Myocyte (in vitro differentiated cells): ENCODE measurements at regions not wholly inside any gene's neighbourhood (a gene's known extent, or its start where the extent isn't known, plus 50 kb on each side); places are given as distances from the start of the nearest gene placed in this dataset.
"Not testable (repeated sequence)": the region's sequence is repeated elsewhere in the genome, so short reads cannot be mapped to it uniquely, and the experiment has no call there.

Source experiments
- DNase-seq: peaks from one replicate; pipeline ENCODE4 v3.0.0-alpha.2; 2012; ENCODE audit warnings: low read depth

GRCh38 chr3:81869382-81869781 is 107.9 kb upstream of the GBE1 start:
- no peak for DNase-seq

- no peak for DNase-seq
These were observed 107.2 kb upstream of the GBE1 start for GRCh38 chr3:81868597-81868996.

GRCh38 chr3:81867875-81868274 is 106.4 kb upstream of the GBE1 start:
- no peak for DNase-seq

- DNase-seq = not testable (repeated sequence)
These were observed 103.7 kb upstream of the GBE1 start for GRCh38 chr3:81865164-81865563.

- DNase-seq = no peak
These were observed 102.8 kb upstream of the GBE1 start for GRCh38 chr3:81864272-81864671.

GRCh38 chr3:81863756-81864155 is 102.3 kb upstream of the GBE1 start:
- DNase-seq = no peak

GRCh38 chr3:81861593-81861992 is 100.1 kb upstream of the GBE1 start:
- DNase-seq = no peak

GRCh38 chr3:81859524-81859923 is 98.1 kb upstream of the GBE1 start:
- no peak for DNase-seq

- DNase-seq = no peak
These were observed 92.0 kb upstream of the GBE1 start for GRCh38 chr3:81853431-81853830.

DNA sequence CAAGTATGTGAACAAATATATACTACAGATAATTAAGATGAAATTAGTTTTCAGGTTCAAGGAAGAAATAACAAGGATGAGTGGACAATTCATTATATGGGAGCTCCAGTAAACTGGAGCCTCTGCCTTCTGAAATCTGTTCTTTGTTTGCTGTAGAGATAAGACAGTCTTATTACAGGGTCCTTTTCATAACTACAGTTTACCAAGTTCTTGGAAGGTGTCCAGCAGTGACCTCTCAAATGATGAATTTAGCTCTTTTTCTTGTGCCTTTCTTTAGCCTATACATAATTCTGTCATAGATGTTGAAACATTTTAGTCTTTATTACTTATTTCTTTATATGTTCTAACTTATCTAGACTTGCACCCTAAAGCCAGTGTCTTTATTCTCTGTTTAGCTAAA is 89.7 kb upstream of the GBE1 start:
- no peak for DNase-seq

- DNase-seq = no peak
These were observed 85.5 kb upstream of the GBE1 start for GRCh38 chr3:81846988-81847387.

GRCh38 chr3:81841540-81841939 is 80.1 kb upstream of the GBE1 start:
- no peak for DNase-seq

- no peak for DNase-seq
These were observed 78.2 kb upstream of the GBE1 start for GRCh38 chr3:81839504-81840094.

GRCh38 chr3:81838457-81838856 is 77.0 kb upstream of the GBE1 start:
- DNase-seq = no peak

DNA sequence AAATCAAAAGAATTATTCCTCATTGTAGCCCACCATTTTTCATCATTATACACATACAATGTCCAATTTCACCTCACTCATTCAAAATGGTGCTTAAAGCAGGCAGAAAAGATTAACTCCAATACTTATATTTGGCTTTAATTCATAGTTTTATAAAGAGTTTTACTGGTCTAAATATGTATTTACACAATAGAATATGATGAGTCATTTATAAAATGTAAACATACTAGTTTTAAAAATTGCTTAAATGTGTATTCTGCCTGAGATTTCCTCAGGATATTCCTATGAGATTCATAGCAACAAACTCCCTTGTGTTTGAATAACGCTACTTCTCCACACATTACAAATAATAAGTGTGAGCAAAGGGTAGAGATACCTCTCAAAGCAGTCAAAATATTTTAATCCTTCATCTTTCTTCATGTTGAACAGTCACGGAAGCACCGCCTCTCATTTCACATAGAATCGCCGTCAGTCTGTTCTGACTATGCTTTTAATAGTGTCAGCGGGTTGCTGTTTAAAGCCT is 75.7 kb upstream of the GBE1 start:
- no peak for DNase-seq

- DNase-seq = no peak
These were observed 68.5 kb upstream of the GBE1 start for GRCh38 chr3:81829937-81830336.

DNA sequence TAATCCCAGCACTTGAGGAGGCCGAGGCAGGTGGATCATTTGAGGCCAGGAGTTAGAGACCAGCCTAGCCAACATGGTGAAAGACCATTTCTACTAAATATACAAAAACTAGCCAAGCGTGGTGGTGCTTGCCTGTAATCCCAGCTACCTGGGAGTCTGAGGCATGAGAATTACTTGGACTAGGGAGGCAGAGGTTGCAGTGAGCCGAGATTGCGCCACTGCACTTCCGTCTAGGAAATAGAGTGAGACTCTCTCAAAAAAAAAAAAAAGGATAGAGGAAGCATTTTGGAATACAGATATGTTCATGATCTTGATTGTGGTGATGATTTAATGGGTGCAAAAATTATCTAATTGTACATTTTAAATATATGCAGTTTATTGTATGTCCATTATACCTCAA is 67.8 kb upstream of the GBE1 start:
- not testable (repeated sequence) for DNase-seq

- no peak for DNase-seq
These were observed 62.5 kb upstream of the GBE1 start for GRCh38 chr3:81823882-81824395.

GRCh38 chr3:81823086-81823485 is 61.6 kb upstream of the GBE1 start:
- no peak for DNase-seq

DNA sequence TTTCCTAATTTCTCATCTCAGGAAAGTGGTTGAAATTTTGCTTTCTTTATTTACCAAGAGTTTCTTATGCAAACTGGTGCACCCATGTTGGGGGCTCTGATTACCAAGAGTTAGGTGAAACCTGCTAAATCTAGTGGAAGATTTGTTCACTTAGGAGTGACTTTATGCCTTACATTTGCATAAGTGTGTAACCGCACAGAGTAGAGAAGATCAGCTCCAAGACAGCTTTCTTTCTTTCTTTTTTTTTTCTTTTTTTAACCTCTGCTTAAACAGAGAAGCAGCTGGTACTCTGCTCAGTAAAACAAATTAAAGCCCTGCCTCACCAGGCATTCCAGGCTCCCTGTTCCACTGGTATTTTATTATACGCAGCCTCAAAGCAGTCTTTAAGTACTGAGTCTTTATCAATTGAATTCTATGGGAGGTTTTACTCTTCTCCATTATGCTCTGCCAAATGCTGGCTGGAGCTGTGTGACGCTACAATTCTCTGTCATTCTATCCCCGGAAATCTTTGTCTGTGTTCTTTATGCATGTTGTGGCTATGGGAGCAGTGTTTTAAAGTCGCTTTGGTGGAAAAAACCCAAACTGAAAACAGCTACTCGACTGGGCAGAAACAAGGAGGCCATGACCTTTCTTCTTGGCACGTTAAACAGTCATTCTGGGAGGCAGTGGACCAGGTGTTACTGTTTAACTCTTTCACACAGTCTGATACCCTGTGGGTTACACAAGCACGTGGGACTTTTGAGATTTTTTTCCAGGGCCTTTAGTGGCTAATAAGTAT is 55.2 kb upstream of the GBE1 start:
- DNase-seq = peak; percentile 19

DNA sequence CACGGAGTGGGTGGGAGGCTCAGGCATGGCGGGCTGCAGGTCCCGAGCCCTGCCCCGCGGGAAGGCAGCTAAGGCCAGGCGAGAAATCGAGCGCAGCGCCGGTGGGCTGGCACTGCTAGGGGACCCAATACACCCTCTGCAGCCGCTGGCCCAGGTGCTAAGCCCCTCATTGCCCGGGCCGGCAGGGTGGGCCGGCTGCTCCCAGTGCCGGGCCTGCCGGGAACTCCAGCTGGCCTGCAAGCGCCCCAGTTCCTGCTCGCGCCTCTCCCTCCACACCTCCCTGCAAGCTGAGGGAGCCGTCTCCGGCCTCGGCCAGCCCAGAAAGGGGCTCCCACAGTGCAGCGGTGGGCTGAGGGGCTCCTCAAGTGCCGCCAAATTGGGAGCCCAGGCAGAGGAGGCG is 50.7 kb upstream of the GBE1 start:
- not testable (repeated sequence) for DNase-seq
